Left ventricle myocardium inferior (tissue), 1 donor: ENCODE measurements at regions not wholly inside any gene's neighbourhood (a gene's known extent, or its start where the extent isn't known, plus 50 kb on each side); places are given as distances from the start of the nearest gene placed in this dataset.

Source experiments
- DNase-seq: peaks from one replicate; pipeline ENCODE4 v3.0.0-alpha.2; 2020
- H3K27ac ChIP-seq: fragments of 200-600 bp; replicated peaks from 2 replicates; pipeline ENCODE4 v1.8.0; 2021
- H3K27me3 ChIP-seq: fragments of 200-600 bp; 2 replicates; pipeline ENCODE4 v1.8.0; 2021; ENCODE audit warnings: low read depth
- H3K36me3 ChIP-seq: fragments of 200-600 bp; 2 replicates; pipeline ENCODE4 v1.8.0; 2021
- H3K4me1 ChIP-seq: fragments of 200-600 bp; 2 replicates; pipeline ENCODE4 v1.8.0; 2021
- H3K4me3 ChIP-seq: fragments of 200-600 bp; 2 replicates; pipeline ENCODE4 v1.8.0; 2021; ENCODE audit warnings: mild to moderate bottlenecking, moderate library complexity
- H3K9me3 ChIP-seq: fragments of 200-600 bp; replicated peaks from 2 replicates; pipeline ENCODE4 v1.8.0; 2021
- intact Hi-C: fragments of 100-400 bp; cut with micrococcal nuclease; formaldehyde crosslinking; loops from one replicate; pipeline ENCODE4 v1.11.0; 2022
- TF ChIP-seq, protein P1 (sequence below): fragments of 200-600 bp; IDR thresholded peaks from 2 replicates; pipeline ENCODE4 v1.8.0; 2021; ENCODE audit warnings: antibody characterized with exemption, mild to moderate bottlenecking, borderline replicate concordance
- donor health status: DM: no; HTN: yes; CAD: no; lungs with severe emphysema.

DNA sequence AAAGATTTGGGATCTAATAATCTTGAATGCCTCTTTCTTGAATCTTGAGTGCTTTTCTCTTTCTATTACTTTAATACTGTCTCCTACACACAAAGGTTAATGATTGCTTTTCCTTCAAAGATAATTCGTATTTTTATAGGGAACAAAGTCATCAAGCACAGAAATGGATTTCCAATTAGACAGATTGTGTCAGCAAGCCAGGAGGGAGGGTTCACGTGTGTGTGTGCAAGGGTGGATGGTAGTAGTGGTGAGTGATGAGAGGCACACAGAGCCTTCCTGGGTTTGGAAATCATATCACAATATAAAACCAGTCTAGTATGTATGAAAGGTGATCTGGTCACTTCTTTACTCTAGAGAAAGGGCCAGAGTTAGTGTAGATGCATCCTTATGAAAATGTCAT lies 51.2 kb upstream of the NEDD9 start:
- H3K36me3 ChIP-seq: no peaks in the 10 kb centered on the region
- intact Hi-C loops: no loop called here
- H3K9me3 ChIP-seq: peaks cover 13% of the 10 kb centered on the region
- no peak overlapping the region for H3K27ac ChIP-seq
- H3K4me1 ChIP-seq: no peaks in the 10 kb centered on the region
- TF ChIP-seq, protein P1, sequence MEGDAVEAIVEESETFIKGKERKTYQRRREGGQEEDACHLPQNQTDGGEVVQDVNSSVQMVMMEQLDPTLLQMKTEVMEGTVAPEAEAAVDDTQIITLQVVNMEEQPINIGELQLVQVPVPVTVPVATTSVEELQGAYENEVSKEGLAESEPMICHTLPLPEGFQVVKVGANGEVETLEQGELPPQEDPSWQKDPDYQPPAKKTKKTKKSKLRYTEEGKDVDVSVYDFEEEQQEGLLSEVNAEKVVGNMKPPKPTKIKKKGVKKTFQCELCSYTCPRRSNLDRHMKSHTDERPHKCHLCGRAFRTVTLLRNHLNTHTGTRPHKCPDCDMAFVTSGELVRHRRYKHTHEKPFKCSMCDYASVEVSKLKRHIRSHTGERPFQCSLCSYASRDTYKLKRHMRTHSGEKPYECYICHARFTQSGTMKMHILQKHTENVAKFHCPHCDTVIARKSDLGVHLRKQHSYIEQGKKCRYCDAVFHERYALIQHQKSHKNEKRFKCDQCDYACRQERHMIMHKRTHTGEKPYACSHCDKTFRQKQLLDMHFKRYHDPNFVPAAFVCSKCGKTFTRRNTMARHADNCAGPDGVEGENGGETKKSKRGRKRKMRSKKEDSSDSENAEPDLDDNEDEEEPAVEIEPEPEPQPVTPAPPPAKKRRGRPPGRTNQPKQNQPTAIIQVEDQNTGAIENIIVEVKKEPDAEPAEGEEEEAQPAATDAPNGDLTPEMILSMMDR: no peak
- peaks cover under 1% of the 10 kb centered on the region for H3K27me3 ChIP-seq
- no peak overlapping the region for H3K4me3 ChIP-seq
- DNase-seq: no peak

DNA sequence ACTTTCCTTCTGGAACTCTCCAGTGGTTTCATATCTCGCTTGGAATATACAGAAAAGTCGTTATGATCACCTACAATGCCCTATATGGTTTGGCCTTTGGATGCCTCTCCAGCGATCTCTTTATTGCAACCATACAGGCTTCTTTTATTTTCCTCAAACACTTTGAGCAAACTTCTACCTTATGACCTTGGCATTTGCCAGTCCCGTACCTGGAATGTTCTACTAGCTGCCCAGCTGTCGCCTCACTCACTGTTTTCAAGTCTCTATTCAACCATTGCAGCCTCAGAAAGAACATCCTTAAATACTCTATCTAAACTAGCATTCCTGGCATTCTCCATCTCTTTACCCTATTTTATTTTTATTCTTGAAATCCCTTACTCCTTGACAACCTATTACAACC lies 50.4 kb upstream of the NEDD9 start:
- H3K4me1 ChIP-seq: no peaks in the 10 kb centered on the region
- no peak overlapping the region for H3K4me3 ChIP-seq
- TF ChIP-seq, protein P1: no peak
- H3K27me3 ChIP-seq: peaks cover 7% of the 10 kb centered on the region
- peaks cover 13% of the 10 kb centered on the region for H3K9me3 ChIP-seq
- H3K27ac ChIP-seq: no peak overlapping the region
- DNase-seq: no peak
- no peaks in the 10 kb centered on the region for H3K36me3 ChIP-seq
- intact Hi-C loops: no loop called here
